Left ventricle myocardium inferior (tissue), 1 donor: ENCODE measurements at regions not wholly inside any gene's neighbourhood (a gene's known extent, or its start where the extent isn't known, plus 50 kb on each side); places are given as distances from the start of the nearest gene placed in this dataset.

Experiments used
- DNase-seq: peaks from one replicate; pipeline ENCODE4 v3.0.0-alpha.2; 2020
- H3K27ac ChIP-seq: fragments of 200-600 bp; replicated peaks from 2 replicates; pipeline ENCODE4 v1.8.0; 2021
- H3K27me3 ChIP-seq: fragments of 200-600 bp; 2 replicates; pipeline ENCODE4 v1.8.0; 2021; ENCODE audit warnings: low read depth
- H3K36me3 ChIP-seq: fragments of 200-600 bp; 2 replicates; pipeline ENCODE4 v1.8.0; 2021
- H3K4me1 ChIP-seq: fragments of 200-600 bp; 2 replicates; pipeline ENCODE4 v1.8.0; 2021
- H3K4me3 ChIP-seq: fragments of 200-600 bp; 2 replicates; pipeline ENCODE4 v1.8.0; 2021; ENCODE audit warnings: mild to moderate bottlenecking, moderate library complexity
- H3K9me3 ChIP-seq: fragments of 200-600 bp; replicated peaks from 2 replicates; pipeline ENCODE4 v1.8.0; 2021
- CTCF ChIP-seq: fragments of 200-600 bp; IDR thresholded peaks from 2 replicates; pipeline ENCODE4 v1.8.0; 2021; ENCODE audit warnings: antibody characterized with exemption, mild to moderate bottlenecking, borderline replicate concordance
- intact Hi-C: fragments of 100-400 bp; cut with micrococcal nuclease; formaldehyde crosslinking; loops from one replicate; pipeline ENCODE4 v1.11.0; 2022
- donor health status: DM: no; HTN: yes; CAD: no; lungs with severe emphysema.

GRCh38 chr6:145540741-145541140 lies 194.6 kb downstream of the EPM2A start:
- Histone ChIP-seq H3K27me3 (no peaks in the 10 kb centered on the region), H3K4me3 (no peak overlapping the region), H3K9me3 (no peaks in the 10 kb centered on the region), H3K4me1 (peaks cover 15% of the 10 kb centered on the region), H3K36me3 (no peaks in the 10 kb centered on the region), H3K27ac (no peak overlapping the region)
- DNase-seq = no peak
- TF ChIP-seq CTCF = no peak
- intact Hi-C loops = no loop called here

GRCh38 chr6:145544041-145544440 lies 191.3 kb downstream of the EPM2A start:
- intact Hi-C loops = no loop called here

GRCh38 chr6:145544514-145544913 lies 190.8 kb downstream of the EPM2A start:
- no peaks in the 10 kb centered on the region for H3K36me3 ChIP-seq
- no peak for DNase-seq
- no peaks in the 10 kb centered on the region for H3K27me3 ChIP-seq
- H3K9me3 ChIP-seq = no peaks in the 10 kb centered on the region
- intact Hi-C loops = no loop called here
- TF ChIP-seq CTCF = no peak
- no peak overlapping the region for H3K27ac ChIP-seq
- H3K4me3 ChIP-seq = no peak overlapping the region
- peaks cover 25% of the 10 kb centered on the region for H3K4me1 ChIP-seq

More at GRCh38 chr6:145544041-145544440, 191.3 kb downstream of the EPM2A start:
- Histone ChIP-seq H3K36me3 (no peaks in the 10 kb centered on the region), H3K4me3 (no peak overlapping the region), H3K9me3 (no peaks in the 10 kb centered on the region), H3K27me3 (no peaks in the 10 kb centered on the region), H3K4me1 (peaks cover 26% of the 10 kb centered on the region), H3K27ac (no peak overlapping the region)
- TF ChIP-seq CTCF = no peak
- no peak for DNase-seq

- Histone ChIP-seq H3K4me3 (no peak overlapping the region), H3K27me3 (no peaks in the 10 kb centered on the region), H3K27ac (no peak overlapping the region), H3K4me1 (peaks cover 11% of the 10 kb centered on the region), H3K9me3 (no peaks in the 10 kb centered on the region), H3K36me3 (no peaks in the 10 kb centered on the region)
- TF ChIP-seq CTCF = no peak
- intact Hi-C loops = no loop called here
- DNase-seq = no peak
Measured at GRCh38 chr6:145546265-145546664, 189.1 kb downstream of the EPM2A start.

- no peak for DNase-seq
- intact Hi-C loops = no loop called here
- Histone ChIP-seq H3K9me3 (no peaks in the 10 kb centered on the region), H3K4me3 (no peak overlapping the region), H3K36me3 (no peaks in the 10 kb centered on the region), H3K27me3 (no peaks in the 10 kb centered on the region), H3K27ac (no peak overlapping the region), H3K4me1 (peaks cover 11% of the 10 kb centered on the region)
- TF ChIP-seq CTCF = no peak
Measured at GRCh38 chr6:145547594-145548335, 187.6 kb downstream of the EPM2A start.
